Trophoblast cell (in vitro differentiated cells and primary cell): ENCODE measurements at regions not wholly inside any gene's neighbourhood (a gene's known extent, or its start where the extent isn't known, plus 50 kb on each side); places are given as distances from the start of the nearest gene placed in this dataset.
"Not testable (repeated sequence)": the region's sequence is repeated elsewhere in the genome, so short reads cannot be mapped to it uniquely, and the experiment has no call there.

Experiments used
- DNase-seq, 2 donors: peaks; one replicate each; pipeline ENCODE4 v3.0.0-alpha.2; 2016
- H2AFZ ChIP-seq: 2 replicates; pipeline ENCODE4 v1.6.1; 2013; ENCODE audit warnings: low read length, moderate library complexity, mild to moderate bottlenecking; ENCODE audit not compliant: insufficient read depth, poor library complexity
- H2AK5ac ChIP-seq: 2 replicates; pipeline ENCODE4 v1.6.1; 2013; ENCODE audit warnings: mild to moderate bottlenecking, low read length
- H2BK120ac ChIP-seq: 2 replicates; pipeline ENCODE4 v1.6.1; 2013; ENCODE audit warnings: low read length, mild to moderate bottlenecking, moderate library complexity; ENCODE audit not compliant: insufficient read depth, poor library complexity
- H2BK12ac ChIP-seq: 2 replicates; pipeline ENCODE4 v1.6.1; 2013; ENCODE audit warnings: mild to moderate bottlenecking, low read length, moderate library complexity
- H2BK5ac ChIP-seq: 2 replicates; pipeline ENCODE4 v1.6.1; 2013; ENCODE audit warnings: low read length, low read depth, moderate library complexity, mild to moderate bottlenecking; ENCODE audit not compliant: poor library complexity
- H3K14ac ChIP-seq: 2 replicates; pipeline ENCODE4 v1.6.1; 2013; ENCODE audit warnings: mild to moderate bottlenecking, low read length
- H3K18ac ChIP-seq: 2 replicates; pipeline ENCODE4 v1.6.1; 2013; ENCODE audit warnings: mild to moderate bottlenecking, low read length
- H3K23ac ChIP-seq: 2 replicates; pipeline ENCODE4 v1.6.1; 2013; ENCODE audit warnings: low read length
- H3K27ac ChIP-seq: 2 replicates; pipeline ENCODE4 v1.5.1; 2013; ENCODE audit warnings: low read depth, mild to moderate bottlenecking, inconsistent platforms, low read length, moderate library complexity
- H3K27me3 ChIP-seq: 2 replicates; pipeline ENCODE4 v1.6.1; 2013; ENCODE audit warnings: inconsistent platforms, mild to moderate bottlenecking, low read length, moderate library complexity; ENCODE audit not compliant: insufficient read depth
- H3K36me3 ChIP-seq, 2 experiments: 1 replicate in 1 of 2; 2 replicates in 1 of 2; pipeline ENCODE4 v1.6.1; 2013; ENCODE audit warnings: low read length in 2 of 2, mild to moderate bottlenecking in 2 of 2, moderate library complexity in 1 of 2; ENCODE audit not compliant: insufficient read depth in 2 of 2, control insufficient read depth in 1 of 2
- H3K4ac ChIP-seq: 2 replicates; pipeline ENCODE4 v1.6.1; 2013; ENCODE audit warnings: low read depth, mild to moderate bottlenecking, low read length, moderate library complexity
- H3K4me1 ChIP-seq, 2 experiments: 1 replicate in 1 of 2; 2 replicates in 1 of 2; pipeline ENCODE4 v1.6.1; 2013; ENCODE audit warnings: low read length in 2 of 2, mild to moderate bottlenecking in 2 of 2, moderate library complexity in 1 of 2; ENCODE audit not compliant: insufficient read depth in 2 of 2, control insufficient read depth in 1 of 2
- H3K4me2 ChIP-seq: 2 replicates; pipeline ENCODE4 v1.6.1; 2013; ENCODE audit warnings: inconsistent platforms, mild to moderate bottlenecking, low read length, moderate library complexity
- H3K4me3 ChIP-seq: 2 replicates; pipeline ENCODE4 v1.5.1; 2013; ENCODE audit warnings: mild to moderate bottlenecking, low read depth, low read length, inconsistent platforms
- H3K79me1 ChIP-seq: one replicate; pipeline ENCODE4 v1.6.1; 2013; ENCODE audit warnings: low read length
- H3K79me2 ChIP-seq: 2 replicates; pipeline ENCODE4 v1.6.1; 2013; ENCODE audit warnings: low read length, mild to moderate bottlenecking; ENCODE audit not compliant: control insufficient read depth, insufficient read depth, poor library complexity
- H3K9ac ChIP-seq: 2 replicates; pipeline ENCODE4 v1.6.1; 2013; ENCODE audit warnings: mild to moderate bottlenecking, low read length
- H3K9me3 ChIP-seq: 2 replicates; pipeline ENCODE4 v1.6.1; 2013; ENCODE audit warnings: low read depth, mild to moderate bottlenecking, control low read depth, inconsistent platforms, low read length; ENCODE audit not compliant: insufficient read depth
- H4K12ac ChIP-seq: 2 replicates; pipeline ENCODE4 v1.6.1; 2013; ENCODE audit warnings: low read depth, mild to moderate bottlenecking, low read length, moderate library complexity
- H4K8ac ChIP-seq: 2 replicates; pipeline ENCODE4 v1.6.1; 2013; ENCODE audit warnings: low read depth, mild to moderate bottlenecking, low read length, moderate library complexity
- H4K91ac ChIP-seq: one replicate; pipeline ENCODE4 v1.6.1; 2013; ENCODE audit warnings: low read depth, mild to moderate bottlenecking, low read length, moderate library complexity
- WGBS: extraction: QIAGEN DNeasy Blood & Tissue Kit; methylation state at CpG from one replicate; pipeline ENCODE4 v1.1.7; 2013; ENCODE audit warnings: missing lambda C conversion rate; ENCODE audit not compliant: insufficient read length, insufficient coverage; ENCODE audit errors: extremely low coverage; 5-methylcytosine and 5-hydroxymethylcytosine counted together

DNA sequence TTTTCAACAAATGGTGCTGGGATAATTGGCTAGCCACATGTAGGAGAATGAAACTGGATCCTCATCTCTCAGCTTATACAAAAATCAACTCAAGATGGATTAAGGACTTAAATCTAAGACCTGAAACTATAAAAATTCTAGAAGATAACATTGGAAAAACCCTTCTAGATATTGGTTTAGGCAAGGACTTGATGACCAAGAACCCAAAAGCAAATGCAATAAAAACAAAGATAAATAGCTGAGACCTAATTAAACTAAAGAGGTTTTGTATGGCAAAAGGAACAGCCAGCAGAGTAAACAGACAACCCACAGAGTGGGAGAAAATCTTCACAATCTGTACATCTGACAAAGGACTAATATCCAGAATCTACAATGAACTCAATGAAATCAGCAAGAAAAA is 88.0 kb upstream of the CDC42BPA start:
- H3K4me2 ChIP-seq, H3K27me3 ChIP-seq, H3K4me3 ChIP-seq, H3K23ac ChIP-seq, DNase-seq, H2AK5ac ChIP-seq, H4K91ac ChIP-seq, H3K9ac ChIP-seq, H4K8ac ChIP-seq, H3K14ac ChIP-seq, H3K79me1 ChIP-seq, H4K12ac ChIP-seq, H3K27ac ChIP-seq, H3K79me2 ChIP-seq, H2BK12ac ChIP-seq, H2BK5ac ChIP-seq, H3K36me3 ChIP-seq, H3K18ac ChIP-seq, H3K4me1 ChIP-seq, H2AFZ ChIP-seq, H3K4ac ChIP-seq, H3K9me3 ChIP-seq, H2BK120ac ChIP-seq: not testable (repeated sequence)

DNA sequence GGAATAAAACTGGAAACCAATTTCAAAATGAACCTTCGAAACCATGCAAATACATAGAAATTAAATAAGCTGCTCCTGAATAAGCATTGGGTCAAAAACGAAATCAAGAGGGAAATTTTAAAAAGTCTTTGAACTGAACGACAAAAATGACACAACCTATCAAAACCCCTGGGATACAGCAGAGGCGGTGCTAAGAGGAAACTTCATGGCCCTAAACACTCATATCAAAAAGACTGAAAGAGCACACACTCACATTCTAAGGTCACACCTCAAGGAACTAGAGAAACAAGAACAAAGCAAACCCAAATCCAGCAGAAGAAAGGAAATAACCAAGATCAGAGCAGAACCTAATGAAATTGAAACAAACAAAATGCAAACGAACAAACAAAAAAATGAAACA is 85.2 kb upstream of the CDC42BPA start:
- Histone ChIP-seq H3K4ac (no peak overlapping the region), H2AK5ac (no peak overlapping the region), H4K12ac (no peak overlapping the region), H3K4me1 (no peaks in the 10 kb centered on the region), H2BK5ac (no peak overlapping the region), H3K36me3 (no peaks in the 10 kb centered on the region), H2AFZ (no peak overlapping the region), H3K9ac (no peak overlapping the region), H2BK120ac (no peak overlapping the region), H3K27ac (no peak overlapping the region), H3K18ac (no peak overlapping the region), H3K4me2 (no peak overlapping the region), H3K79me2 (no peaks in the 10 kb centered on the region), H3K23ac (no peak overlapping the region), H3K27me3 (no peaks in the 10 kb centered on the region), H3K14ac (no peak overlapping the region), H3K4me3 (no peak overlapping the region), H3K9me3 (no peaks in the 10 kb centered on the region), H3K79me1 (no peaks in the 10 kb centered on the region), H2BK12ac (no peak overlapping the region), H4K91ac (no peak overlapping the region), H4K8ac (no peak overlapping the region)
- WGBS, result no CpG with 5 or more reads among the region's 5 CpGs
- no peak for DNase-seq

DNA sequence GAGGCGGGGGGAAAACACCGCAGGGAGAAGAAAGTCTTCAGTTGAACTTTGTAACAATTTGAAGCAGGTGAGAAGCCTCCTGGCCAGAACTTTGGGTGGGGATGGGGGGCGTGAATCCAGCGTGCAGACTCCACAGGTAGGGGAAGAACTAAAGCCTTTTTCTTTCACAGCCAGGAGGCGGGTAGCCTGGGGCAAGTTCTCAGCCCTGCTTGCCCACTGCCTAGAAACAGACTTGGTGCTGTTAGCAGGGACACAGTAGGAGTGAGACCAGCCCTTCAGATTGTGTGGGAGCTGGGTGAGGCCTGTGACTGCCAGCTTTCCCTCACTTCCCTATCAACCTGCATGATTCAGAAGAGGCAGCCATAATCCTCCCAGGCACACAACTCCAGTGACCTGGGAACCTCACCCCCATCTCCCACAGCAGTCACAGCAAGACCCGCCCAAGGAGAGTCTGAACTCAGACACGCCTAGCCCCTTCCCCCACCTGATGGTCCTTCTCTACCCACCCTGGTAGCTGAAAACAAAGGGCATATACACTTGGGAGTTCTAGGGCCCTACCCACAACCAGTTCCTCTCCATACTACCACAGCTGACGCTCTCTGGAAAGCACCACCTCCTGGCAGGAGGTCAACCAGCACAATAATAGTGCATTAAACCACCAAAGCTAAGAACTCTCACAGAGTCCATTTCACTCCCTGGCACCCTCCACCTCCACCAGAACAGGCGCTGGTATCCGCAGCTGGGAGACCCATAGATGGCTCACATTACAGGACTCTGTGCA is 83.5 kb upstream of the CDC42BPA start:
- no peak for DNase-seq
- Histone ChIP-seq H4K12ac (no peak overlapping the region), H2BK120ac (no peak overlapping the region)

DNA sequence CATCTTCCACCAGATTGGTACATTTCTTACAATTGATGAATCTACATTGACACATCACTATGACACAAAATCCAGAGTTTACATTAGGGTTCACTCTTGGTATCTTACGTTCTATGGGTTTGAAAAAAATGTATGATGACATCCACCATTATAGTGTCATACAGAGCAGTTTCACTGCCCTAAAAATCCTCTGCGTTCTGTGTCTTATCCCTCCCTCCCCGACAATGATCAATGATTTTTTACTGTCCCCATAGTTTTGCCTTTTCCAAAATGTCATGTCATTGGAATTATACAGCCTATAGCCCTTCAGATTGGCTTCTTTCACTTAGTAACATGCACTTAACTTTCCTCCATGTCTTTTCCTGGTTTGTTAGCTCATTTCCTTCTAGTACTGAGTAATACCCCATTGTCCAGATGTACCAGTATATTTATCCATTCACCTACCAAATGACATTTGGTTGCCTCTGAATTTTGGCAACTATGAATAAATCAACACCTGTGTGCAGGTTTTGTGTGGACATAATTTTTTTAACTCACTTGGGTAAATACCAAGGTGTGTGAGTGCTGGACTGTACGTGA is 80.9 kb upstream of the CDC42BPA start:
- no peak overlapping the region for H3K9ac ChIP-seq
- no CpG with 5 or more reads among the region's 4 CpGs for WGBS
- no peak overlapping the region for H3K4ac ChIP-seq
- no peak overlapping the region for H3K4me2 ChIP-seq
- no peak overlapping the region for H4K12ac ChIP-seq
- no peak overlapping the region for H4K91ac ChIP-seq
- no peak overlapping the region for H3K23ac ChIP-seq
- no peak overlapping the region for H3K18ac ChIP-seq
- H3K9me3 ChIP-seq, result no peaks in the 10 kb centered on the region
- H3K36me3 ChIP-seq, result no peaks in the 10 kb centered on the region
- no peak overlapping the region for H2BK120ac ChIP-seq
- DNase-seq, result no peak
- H2BK12ac ChIP-seq, result no peak overlapping the region
- no peak overlapping the region for H3K27ac ChIP-seq
- H4K8ac ChIP-seq, result no peak overlapping the region
- no peak overlapping the region for H3K14ac ChIP-seq
- H2BK5ac ChIP-seq, result no peak overlapping the region
- H3K4me1 ChIP-seq, result no peaks in the 10 kb centered on the region
- no peaks in the 10 kb centered on the region for H3K27me3 ChIP-seq
- no peak overlapping the region for H2AK5ac ChIP-seq
- H3K79me1 ChIP-seq, result no peaks in the 10 kb centered on the region
- H2AFZ ChIP-seq, result no peak overlapping the region
- no peaks in the 10 kb centered on the region for H3K79me2 ChIP-seq
- H3K4me3 ChIP-seq, result no peak overlapping the region

More for the DNA sequence above, 83.5 kb upstream of the CDC42BPA start:
- no peak overlapping the region for H4K8ac ChIP-seq
- H3K23ac ChIP-seq, result no peak overlapping the region
- H2AFZ ChIP-seq, result no peak overlapping the region
- H3K14ac ChIP-seq, result no peak overlapping the region
- no peaks in the 10 kb centered on the region for H3K27me3 ChIP-seq
- no peaks in the 10 kb centered on the region for H3K79me2 ChIP-seq
- no peak overlapping the region for H3K4me2 ChIP-seq
- H3K9me3 ChIP-seq, result no peaks in the 10 kb centered on the region
- no peaks in the 10 kb centered on the region for H3K36me3 ChIP-seq
- no CpG with 5 or more reads among the region's 10 CpGs for WGBS
- no peaks in the 10 kb centered on the region for H3K4me1 ChIP-seq
- no peak overlapping the region for H3K18ac ChIP-seq
- no peak overlapping the region for H2BK12ac ChIP-seq
- no peak overlapping the region for H3K27ac ChIP-seq
- H3K4me3 ChIP-seq, result no peak overlapping the region
- no peak overlapping the region for H2BK5ac ChIP-seq
- H4K91ac ChIP-seq, result no peak overlapping the region
- H3K9ac ChIP-seq, result no peak overlapping the region
- H3K79me1 ChIP-seq, result no peaks in the 10 kb centered on the region
- H3K4ac ChIP-seq, result no peak overlapping the region
- H2AK5ac ChIP-seq, result no peak overlapping the region
